NCI-H2171 (cell line): ENCODE measurements at regions not wholly inside any gene's neighbourhood (a gene's known extent, or its start where the extent isn't known, plus 50 kb on each side); places are given as distances from the start of the nearest gene placed in this dataset.

ENCODE experiments used
- DNase-seq: peaks from one replicate; lab custom pipeline; 2025; lab: John Stamatoyannopoulos, UW

GRCh38 chr1:194339471-194339870 lies 1153.1 kb upstream of the B3GALT2 start:
- DNase-seq, result peak; percentile 73

- DNase-seq, result no peak
Observed at GRCh38 chr1:194338241-194338948, 1152.0 kb upstream of the B3GALT2 start.

GRCh38 chr1:194333240-194333639 lies 1146.8 kb upstream of the B3GALT2 start:
- no peak for DNase-seq

GRCh38 chr1:194331758-194332157 lies 1145.3 kb upstream of the B3GALT2 start:
- DNase-seq, result no peak

GRCh38 chr1:194322751-194323150 lies 1136.3 kb upstream of the B3GALT2 start:
- no peak for DNase-seq

- DNase-seq, result no peak
Observed at GRCh38 chr1:194318790-194319280, 1132.4 kb upstream of the B3GALT2 start.

- DNase-seq, result no peak
Observed at GRCh38 chr1:194309697-194310096, 1123.3 kb upstream of the B3GALT2 start.

- no peak for DNase-seq
Observed at GRCh38 chr1:194309269-194309668, 1122.9 kb upstream of the B3GALT2 start.

GRCh38 chr1:194300776-194301175 lies 1114.4 kb upstream of the B3GALT2 start:
- no peak for DNase-seq

- DNase-seq, result no peak
Observed at GRCh38 chr1:194300340-194300739, 1113.9 kb upstream of the B3GALT2 start.

- no peak for DNase-seq
Observed at GRCh38 chr1:194298007-194298598, 1111.7 kb upstream of the B3GALT2 start.

GRCh38 chr1:194297094-194297493 lies 1110.7 kb upstream of the B3GALT2 start:
- no peak for DNase-seq

- DNase-seq, result no peak
Observed at GRCh38 chr1:194296201-194296600, 1109.8 kb upstream of the B3GALT2 start.

GRCh38 chr1:194295685-194296084 lies 1109.3 kb upstream of the B3GALT2 start:
- DNase-seq, result no peak

- no peak for DNase-seq
Observed at GRCh38 chr1:194293851-194294405, 1107.5 kb upstream of the B3GALT2 start.

- DNase-seq, result no peak
Observed at GRCh38 chr1:194292966-194293365, 1106.6 kb upstream of the B3GALT2 start.

- no peak for DNase-seq
Observed at GRCh38 chr1:194289569-194290266, 1103.3 kb upstream of the B3GALT2 start.

GRCh38 chr1:194288238-194288637 lies 1101.8 kb upstream of the B3GALT2 start:
- DNase-seq, result no peak

GRCh38 chr1:194281376-194281775 lies 1095.0 kb upstream of the B3GALT2 start:
- no peak for DNase-seq

GRCh38 chr1:194280463-194280862 lies 1094.0 kb upstream of the B3GALT2 start:
- no peak for DNase-seq

- no peak for DNase-seq
Observed at GRCh38 chr1:194279975-194280374, 1093.6 kb upstream of the B3GALT2 start.

- DNase-seq, result no peak
Observed at GRCh38 chr1:194277927-194278326, 1091.5 kb upstream of the B3GALT2 start.

- no peak for DNase-seq
Observed at GRCh38 chr1:194273660-194274059, 1087.2 kb upstream of the B3GALT2 start.
